Naive B cell (primary cell): ENCODE measurements at regions not wholly inside any gene's neighbourhood (a gene's known extent, or its start where the extent isn't known, plus 50 kb on each side); places are given as distances from the start of the nearest gene placed in this dataset.

ENCODE experiments used
- ATAC-seq, 2 donors: fragments of 150-1000 bp; cut with Tn5 transposase; 2 replicates each; pipeline ENCODE4 v1.10.0; 2021; ENCODE audit warnings: low read depth in 2 of 2, mild to moderate bottlenecking in 2 of 2, moderate library complexity in 2 of 2
- DNase-seq: peaks from one replicate; pipeline ENCODE4 v3.0.0; 2022
- H3K27ac Mint-ChIP-seq, 6 donors: one replicate each; pipeline ENCODE4 v1.8.0; 2020 to 2022; ENCODE audit warnings: mild to moderate bottlenecking in 6 of 6, mixed read lengths in 6 of 6, moderate library complexity in 5 of 6, inconsistent platforms in 2 of 6
- H3K27me3 Mint-ChIP-seq, 3 donors: one replicate each; pipeline ENCODE4 v1.8.0; 2021 to 2022; ENCODE audit warnings: mixed read lengths in 3 of 3, mild to moderate bottlenecking in 1 of 3
- H3K36me3 Mint-ChIP-seq, 2 donors: one replicate each; pipeline ENCODE4 v1.8.0; 2020 to 2022; ENCODE audit warnings: mixed read lengths in 2 of 2, inconsistent platforms in 1 of 2, mild to moderate bottlenecking in 1 of 2
- H3K4me1 Mint-ChIP-seq, 3 donors: one replicate each; pipeline ENCODE4 v1.8.0; 2020 to 2022; ENCODE audit warnings: mixed read lengths in 3 of 3, inconsistent platforms in 1 of 3, mild to moderate bottlenecking in 1 of 3, moderate library complexity in 1 of 3
- H3K4me3 Mint-ChIP-seq, 8 donors: one replicate each; pipeline ENCODE4 v1.8.0; 2020 to 2022; ENCODE audit warnings: mild to moderate bottlenecking in 8 of 8, mixed read lengths in 8 of 8, moderate library complexity in 8 of 8, inconsistent platforms in 2 of 8
- H3K9me3 Mint-ChIP-seq, 7 donors: one replicate each; pipeline ENCODE4 v1.8.0; 2020 to 2022; ENCODE audit warnings: mixed read lengths in 7 of 7, mild to moderate bottlenecking in 5 of 7, inconsistent platforms in 2 of 7, moderate library complexity in 1 of 7

DNA sequence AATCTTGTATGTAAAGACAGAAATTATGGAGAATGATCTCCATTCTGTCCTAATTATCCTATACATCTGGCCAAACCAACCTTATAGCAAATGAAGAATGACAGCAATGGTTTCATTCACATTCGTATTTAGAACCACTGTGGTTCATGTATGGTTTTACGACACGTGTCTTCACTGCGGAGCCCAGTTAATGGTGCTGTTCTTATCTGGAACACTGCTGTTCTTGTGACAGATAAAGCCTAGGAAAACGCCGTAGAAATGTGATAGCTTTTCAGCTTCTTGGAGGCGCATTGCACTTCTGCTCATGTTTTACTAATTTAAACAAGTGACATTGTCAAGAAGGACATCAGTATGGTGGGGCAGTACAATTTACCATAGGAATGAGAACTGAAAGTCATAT is 2266.4 kb upstream of the TENM3 start:
- H3K4me1 Mint-ChIP-seq = peaks cover 0 to 7% (median 5%) of the 10 kb centered on the region in 3 donors
- H3K27ac Mint-ChIP-seq = no peak overlapping the region
- peaks cover 0 to 4% of the 10 kb centered on the region in 2 donors for H3K36me3 Mint-ChIP-seq
- DNase-seq (no peak), ATAC-seq (no peak)
- peaks cover 0 to 4% (median 0%) of the 10 kb centered on the region in 7 donors for H3K9me3 Mint-ChIP-seq
- H3K4me3 Mint-ChIP-seq = no peak overlapping the region
- no peaks in the 10 kb centered on the region for H3K27me3 Mint-ChIP-seq

DNA sequence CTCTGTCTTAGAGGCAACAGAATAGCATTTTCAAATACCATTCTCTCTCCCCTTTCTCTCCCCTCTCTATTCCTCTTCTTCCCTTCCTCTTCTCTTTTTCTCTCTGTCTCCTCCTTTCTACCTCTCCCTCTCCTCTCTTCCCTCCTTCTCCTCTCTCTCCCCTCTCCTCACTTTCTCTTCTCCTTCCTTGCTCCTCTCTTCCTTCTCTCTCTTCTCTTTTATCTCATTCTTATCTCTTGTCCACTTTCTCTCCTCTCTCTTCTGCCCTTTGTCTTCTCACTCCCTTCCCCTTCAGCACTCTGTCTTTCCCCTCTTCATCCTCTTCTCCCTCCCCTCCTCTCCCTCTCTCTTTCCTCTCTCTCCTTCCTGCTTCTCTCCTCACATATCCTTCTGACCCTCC is 2265.8 kb upstream of the TENM3 start:
- Mint-ChIP-seq H3K27me3 (no peaks in the 10 kb centered on the region), H3K27ac (no peak overlapping the region), H3K4me3 (no peak overlapping the region), H3K4me1 (peaks cover 0 to 7% (median 5%) of the 10 kb centered on the region in 3 donors), H3K9me3 (peaks cover 0 to 4% (median 0%) of the 10 kb centered on the region in 7 donors), H3K36me3 (peaks cover 0 to 4% of the 10 kb centered on the region in 2 donors)
- ATAC-seq (no peak), DNase-seq (no peak)

DNA sequence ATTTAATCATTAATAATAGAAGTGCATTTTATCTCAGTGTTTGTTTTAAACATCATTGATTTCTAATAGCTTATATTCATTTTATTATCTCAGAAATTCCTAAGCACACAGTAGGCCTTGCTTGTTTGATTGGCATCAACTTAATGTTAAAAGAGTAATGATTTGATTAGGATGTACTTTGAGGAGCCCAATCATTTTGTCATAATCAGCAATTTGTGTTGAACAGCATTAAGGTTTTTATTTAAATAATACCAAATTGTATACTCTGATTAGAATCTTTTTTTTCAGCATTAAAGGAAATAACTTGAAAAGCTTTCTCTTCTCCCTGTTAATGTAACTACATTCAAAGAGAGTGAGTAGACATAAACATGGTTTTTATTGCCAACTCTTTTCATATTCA is 2262.0 kb upstream of the TENM3 start:
- H3K36me3 Mint-ChIP-seq = no peaks in the 10 kb centered on the region
- ATAC-seq (no peak), DNase-seq (no peak)
- no peak overlapping the region for H3K27ac Mint-ChIP-seq
- peaks cover 5 to 15% (median 9%) of the 10 kb centered on the region in 3 donors for H3K4me1 Mint-ChIP-seq
- peaks cover 0 to 6% (median 0%) of the 10 kb centered on the region in 7 donors for H3K9me3 Mint-ChIP-seq
- no peak overlapping the region for H3K4me3 Mint-ChIP-seq
- H3K27me3 Mint-ChIP-seq = no peaks in the 10 kb centered on the region

DNA sequence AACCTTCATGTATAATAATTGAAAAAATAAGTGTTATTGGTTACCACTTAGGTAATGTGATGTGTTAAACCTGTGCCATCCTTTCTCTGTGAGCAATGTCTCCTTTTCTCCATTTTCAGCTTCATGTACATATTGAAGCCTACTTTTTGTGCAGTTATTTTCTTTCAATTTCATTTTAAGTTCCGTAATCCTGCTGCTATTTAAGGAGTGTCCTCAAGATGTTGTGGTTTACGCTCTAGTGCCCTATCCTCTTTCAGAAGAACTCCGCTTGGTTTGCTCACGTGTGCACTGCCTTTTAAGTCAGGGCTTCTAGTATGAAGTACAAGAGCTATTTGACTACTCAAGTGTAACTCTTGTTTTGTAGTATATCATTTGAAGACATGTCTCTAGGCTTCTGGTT is 2253.2 kb upstream of the TENM3 start:
- peaks cover 0 to 15% of the 10 kb centered on the region in 2 donors for H3K36me3 Mint-ChIP-seq
- ATAC-seq = peak; percentile 100

DNA sequence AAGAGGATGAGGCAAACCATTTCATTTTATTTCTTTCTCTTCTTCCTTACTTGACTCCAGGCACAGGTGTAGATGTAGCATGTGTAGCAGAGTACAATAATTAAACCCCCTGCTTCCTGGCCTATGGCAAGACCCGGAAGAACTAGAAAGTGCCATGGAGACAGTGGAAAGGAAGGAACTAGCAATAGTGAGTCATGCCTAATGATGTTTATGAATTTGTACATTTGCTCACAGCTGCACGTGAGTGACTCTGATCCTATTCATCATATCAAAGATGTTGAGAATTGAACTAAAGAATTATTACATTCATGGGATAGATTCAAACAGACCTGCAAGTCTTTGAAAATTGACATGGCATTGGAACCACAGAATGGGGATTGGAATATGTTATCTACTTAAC is 2233.9 kb upstream of the TENM3 start:
- Mint-ChIP-seq H3K4me3 (no peak overlapping the region), H3K27ac (no peak overlapping the region), H3K36me3 (no peaks in the 10 kb centered on the region), H3K4me1 (no peaks in the 10 kb centered on the region), H3K27me3 (peaks cover 0 to 5% (median 0%) of the 10 kb centered on the region in 3 donors), H3K9me3 (peaks cover 0 to 4% (median 0%) of the 10 kb centered on the region in 7 donors)
- ATAC-seq (no peak), DNase-seq (no peak)

More for the DNA sequence above, 2253.2 kb upstream of the TENM3 start:
- Mint-ChIP-seq H3K4me3 (peak overlapping the region; percentile 24 to 85 (median 65)), H3K9me3 (peaks cover 0 to 12% (median 6%) of the 10 kb centered on the region in 7 donors), H3K27ac (peak overlapping the region; percentile 44 to 84 (median 66)), H3K4me1 (peaks cover 21 to 65% (median 41%) of the 10 kb centered on the region in 3 donors), H3K27me3 (no peaks in the 10 kb centered on the region)
- peak; percentile 74 for DNase-seq

DNA sequence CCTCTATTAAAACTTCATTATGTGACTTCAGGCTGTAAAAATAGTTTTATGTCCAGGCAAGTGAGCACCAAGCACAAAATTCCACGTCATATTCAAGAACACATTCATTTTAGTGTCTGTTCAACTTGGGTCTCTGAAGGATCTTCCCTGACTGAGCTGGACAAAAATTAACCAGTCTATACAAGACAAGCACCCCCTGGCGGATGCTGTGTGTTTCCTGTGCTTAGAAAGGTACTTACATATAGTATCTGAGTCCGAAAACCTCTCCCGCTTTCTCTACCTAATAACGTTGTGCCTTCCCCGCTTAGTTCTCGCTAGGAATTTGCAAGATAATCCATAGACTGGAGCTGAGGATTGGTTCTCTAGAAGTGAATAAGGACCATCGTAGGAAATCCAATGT is 2214.5 kb upstream of the TENM3 start:
- Mint-ChIP-seq H3K27ac (peak overlapping the region in 2 of 6 donors; percentile 26 to 56), H3K4me1 (peaks cover 4 to 7% (median 5%) of the 10 kb centered on the region in 3 donors), H3K4me3 (no peak overlapping the region), H3K36me3 (no peaks in the 10 kb centered on the region), H3K27me3 (peaks cover 0 to 16% (median 0%) of the 10 kb centered on the region in 3 donors), H3K9me3 (no peaks in the 10 kb centered on the region)
- ATAC-seq (peak; percentile 62 to 84), DNase-seq (peak; percentile 56)

DNA sequence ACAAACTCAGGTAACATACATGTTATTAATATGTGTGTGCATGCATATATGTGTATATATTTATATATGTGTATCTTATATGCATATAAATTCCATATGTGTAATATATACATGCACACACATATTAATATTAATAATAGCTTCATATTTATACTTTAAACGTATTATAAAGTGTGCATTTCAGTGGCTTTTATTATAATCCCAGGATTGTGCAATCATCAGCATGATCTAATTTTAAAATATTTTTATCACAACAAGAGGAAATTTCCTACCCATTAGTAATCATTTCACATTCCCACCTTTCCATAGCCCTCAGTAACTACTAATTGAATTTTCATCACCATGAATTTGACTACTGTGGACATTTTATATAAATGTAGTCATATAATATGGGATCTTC is 2211.9 kb upstream of the TENM3 start:
- ATAC-seq (no peak), DNase-seq (no peak)
- Mint-ChIP-seq H3K4me1 (peaks cover 4 to 7% (median 5%) of the 10 kb centered on the region in 3 donors), H3K36me3 (no peaks in the 10 kb centered on the region), H3K9me3 (no peaks in the 10 kb centered on the region), H3K27me3 (peaks cover 7 to 26% (median 9%) of the 10 kb centered on the region in 3 donors), H3K27ac (no peak overlapping the region), H3K4me3 (no peak overlapping the region)

DNA sequence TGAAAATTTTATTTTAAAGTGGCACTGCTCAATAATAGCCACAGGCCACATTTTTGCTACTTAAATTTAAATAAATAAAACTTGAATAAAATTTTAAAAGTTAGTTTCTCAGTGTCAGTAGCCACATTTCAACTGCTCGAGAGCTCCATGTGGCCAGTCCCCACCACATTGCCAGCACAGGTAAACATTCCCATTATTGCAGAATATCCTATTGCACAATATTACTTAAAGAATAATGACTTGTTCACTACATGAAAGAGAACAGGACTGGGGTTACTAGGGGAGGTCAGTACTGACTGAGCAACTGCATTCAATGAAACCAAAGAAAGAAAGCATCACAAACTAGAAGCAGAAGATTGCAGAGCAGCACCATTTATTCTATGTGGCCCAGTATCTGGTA is 2201.6 kb upstream of the TENM3 start:
- ATAC-seq (no peak), DNase-seq (no peak)
- no peaks in the 10 kb centered on the region for H3K4me1 Mint-ChIP-seq
- peak overlapping the region in 1 of 6 donors; percentile 23 for H3K27ac Mint-ChIP-seq
- no peak overlapping the region for H3K4me3 Mint-ChIP-seq
- H3K27me3 Mint-ChIP-seq = peaks cover 2 to 4% (median 3%) of the 10 kb centered on the region in 3 donors
- H3K36me3 Mint-ChIP-seq = no peaks in the 10 kb centered on the region
- H3K9me3 Mint-ChIP-seq = peaks cover 0 to 2% (median 0%) of the 10 kb centered on the region in 7 donors

DNA sequence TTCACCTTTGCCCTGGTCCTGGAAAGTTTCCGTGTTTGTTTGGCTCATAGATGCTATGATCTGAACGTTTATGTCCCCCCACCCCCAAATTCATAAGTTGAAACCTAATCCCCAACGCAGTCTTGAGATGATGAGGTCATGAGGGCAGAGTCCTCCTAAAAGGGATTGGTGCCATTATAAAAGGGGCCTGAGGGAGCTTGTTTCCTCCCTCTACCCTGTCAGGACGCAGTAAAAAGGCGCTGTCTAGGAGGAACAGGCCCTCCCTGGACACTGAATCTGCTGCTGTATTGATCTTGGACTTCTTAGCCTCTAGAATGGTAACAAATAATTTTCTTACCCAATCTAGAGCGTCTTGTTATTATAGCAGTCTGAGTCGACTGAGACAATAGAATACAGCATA is 2190.6 kb upstream of the TENM3 start:
- Mint-ChIP-seq H3K4me3 (no peak overlapping the region), H3K27me3 (peaks cover 23 to 42% (median 30%) of the 10 kb centered on the region in 3 donors), H3K27ac (no peak overlapping the region), H3K4me1 (peaks cover 5 to 7% (median 7%) of the 10 kb centered on the region in 3 donors), H3K9me3 (no peaks in the 10 kb centered on the region), H3K36me3 (no peaks in the 10 kb centered on the region)
- DNase-seq (no peak), ATAC-seq (no peak)

DNA sequence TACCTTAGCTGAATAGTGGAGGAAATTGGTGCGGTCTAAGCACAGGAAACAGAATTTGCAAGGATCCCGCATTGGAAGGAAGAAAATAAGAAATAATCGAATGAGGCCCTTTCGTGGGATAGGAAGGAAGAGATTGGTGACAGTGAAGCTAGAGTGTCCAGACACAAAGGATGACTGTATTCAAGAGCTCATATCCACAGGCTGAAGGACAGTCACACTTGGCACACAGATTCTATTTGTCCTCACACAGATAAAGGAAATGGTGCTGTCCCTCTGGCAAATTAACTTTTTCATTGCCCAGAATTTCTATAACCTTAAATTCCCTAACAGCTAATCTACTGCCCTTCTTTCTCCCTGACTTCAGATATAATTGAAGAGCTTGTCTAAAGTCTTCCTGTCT is 2188.9 kb upstream of the TENM3 start:
- ATAC-seq (no peak), DNase-seq (no peak)
- Mint-ChIP-seq H3K27me3 (peaks cover 27 to 46% (median 30%) of the 10 kb centered on the region in 3 donors), H3K27ac (no peak overlapping the region), H3K4me1 (peaks cover 8 to 16% (median 9%) of the 10 kb centered on the region in 3 donors), H3K4me3 (no peak overlapping the region), H3K9me3 (no peaks in the 10 kb centered on the region), H3K36me3 (peaks cover 0 to 2% of the 10 kb centered on the region in 2 donors)

DNA sequence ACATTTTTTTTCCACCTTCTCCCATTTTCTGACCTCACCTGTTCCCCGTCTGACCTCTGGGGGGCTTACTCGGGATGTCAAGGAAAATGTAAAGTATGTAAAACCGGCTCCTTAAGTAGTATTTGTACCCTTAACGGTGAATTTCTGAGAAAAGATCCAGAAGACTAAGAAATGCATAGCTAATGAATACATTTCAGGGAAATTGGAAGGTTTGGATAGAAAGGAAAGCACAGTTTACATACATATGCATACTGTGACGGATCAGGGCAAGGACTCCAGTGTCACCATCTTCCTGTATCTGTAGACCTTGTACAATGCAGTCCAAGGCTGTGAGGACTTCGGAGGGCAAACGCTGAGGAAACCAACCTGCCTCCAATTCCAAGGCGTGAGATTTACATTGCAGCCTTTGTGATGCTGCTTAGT is 2185.9 kb upstream of the TENM3 start:
- Mint-ChIP-seq H3K36me3 (peaks cover 0 to 7% of the 10 kb centered on the region in 2 donors), H3K27ac (peak overlapping the region in 1 of 6 donors; percentile 17), H3K4me1 (peaks cover 14 to 22% (median 14%) of the 10 kb centered on the region in 3 donors), H3K4me3 (peak overlapping the region; percentile 74 to 88 (median 84)), H3K9me3 (no peaks in the 10 kb centered on the region), H3K27me3 (peaks cover 52 to 57% (median 53%) of the 10 kb centered on the region in 3 donors)
- ATAC-seq (peak; percentile 4 to 6), DNase-seq (no peak)

DNA sequence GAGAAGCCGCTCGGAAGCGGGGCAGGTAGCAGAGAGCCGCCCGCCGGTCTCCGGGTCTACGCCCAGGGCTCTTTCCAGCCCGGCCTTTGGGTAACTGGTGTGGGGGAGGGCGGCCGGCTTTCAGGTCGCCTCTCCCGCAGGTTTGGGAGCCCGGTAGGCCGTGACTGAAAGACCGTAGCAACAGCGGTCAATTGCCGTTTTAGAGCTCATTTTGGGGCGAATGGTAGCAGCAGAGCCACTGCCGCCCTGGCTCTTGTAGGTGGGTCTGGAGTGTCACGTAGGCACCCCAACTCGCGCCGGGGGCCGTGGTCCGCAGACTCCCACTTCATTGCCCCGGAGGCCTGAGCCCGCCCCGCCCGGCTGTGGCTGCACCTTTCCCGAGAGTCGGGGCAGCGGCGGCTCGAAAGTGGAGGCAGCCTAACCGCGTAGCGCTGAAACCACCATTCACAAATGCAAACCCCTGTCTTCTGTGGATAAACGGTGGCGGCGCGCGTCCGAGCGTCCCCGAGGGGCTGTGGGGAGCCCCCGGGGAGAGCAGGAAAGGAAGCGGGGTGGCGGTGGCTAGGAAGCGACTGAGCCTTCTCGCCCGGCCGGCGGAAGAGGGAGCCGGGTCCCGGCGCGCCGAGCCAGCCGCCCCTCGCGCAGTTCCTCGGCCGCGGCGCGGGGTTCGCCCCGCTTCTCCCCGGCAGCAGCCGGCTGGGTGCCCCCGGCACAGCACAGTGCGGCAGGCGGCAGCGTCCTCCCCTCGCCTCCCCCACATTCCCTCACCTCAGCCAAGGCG is 2185.1 kb upstream of the TENM3 start:
- ATAC-seq = peak; percentile 56 to 59
- peaks cover 52 to 58% (median 57%) of the 10 kb centered on the region in 3 donors for H3K27me3 Mint-ChIP-seq

DNA sequence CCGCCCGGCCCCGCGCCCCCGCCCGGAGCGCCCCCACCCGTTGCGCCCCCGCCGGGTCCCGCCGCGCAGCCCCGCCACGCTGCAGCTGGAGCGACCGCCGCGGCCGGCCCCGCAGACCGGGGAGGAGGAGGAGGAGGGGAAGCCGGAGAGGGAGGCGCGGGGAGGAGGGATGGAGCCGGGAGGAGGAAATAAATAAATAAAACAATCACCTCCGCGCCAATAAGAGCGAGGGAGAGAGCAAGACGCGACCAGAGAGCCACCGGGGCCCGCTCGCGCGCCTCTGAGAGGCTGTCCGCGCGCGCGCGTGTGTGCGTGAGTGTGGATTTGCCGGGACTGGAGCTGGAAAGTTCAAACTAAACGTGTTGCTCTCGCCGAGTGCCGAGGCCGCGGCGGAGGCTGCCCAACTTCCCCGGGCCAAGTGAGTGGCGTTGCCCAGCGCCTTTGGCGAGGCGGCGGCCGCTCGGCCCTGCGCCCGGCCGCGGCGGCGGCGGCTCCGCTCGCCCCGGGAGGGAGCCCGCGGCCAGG is 2184.4 kb upstream of the TENM3 start:
- Mint-ChIP-seq H3K4me3 (peak overlapping the region; percentile 75 to 89 (median 86)), H3K27ac (no peak overlapping the region), H3K4me1 (peaks cover 14 to 22% (median 14%) of the 10 kb centered on the region in 3 donors), H3K9me3 (no peaks in the 10 kb centered on the region), H3K36me3 (peaks cover 0 to 7% of the 10 kb centered on the region in 2 donors), H3K27me3 (peaks cover 52 to 58% (median 57%) of the 10 kb centered on the region in 3 donors)
- DNase-seq (peak; percentile 6), ATAC-seq (peak; percentile 27 to 31)

More for the DNA sequence above, 2185.1 kb upstream of the TENM3 start:
- DNase-seq = peak; percentile 27
- Mint-ChIP-seq H3K4me3 (peak overlapping the region; percentile 74 to 88 (median 84)), H3K27ac (no peak overlapping the region), H3K9me3 (no peaks in the 10 kb centered on the region), H3K4me1 (peaks cover 14 to 22% (median 14%) of the 10 kb centered on the region in 3 donors), H3K36me3 (peaks cover 0 to 7% of the 10 kb centered on the region in 2 donors)
